NCI-H2107 treated with DMSO at 0.1 percent for 48 hours (cell line): ENCODE measurements at regions not wholly inside any gene's neighbourhood (a gene's known extent, or its start where the extent isn't known, plus 50 kb on each side); places are given as distances from the start of the nearest gene placed in this dataset.
A peak's percentile ranks its signal among the peaks of the same experiment; 100 is the strongest.
"Not testable (repeated sequence)": the region's sequence is repeated elsewhere in the genome, so short reads cannot be mapped to it uniquely, and the experiment has no call there.

Experiments
- DNase-seq: peaks from one replicate; lab custom pipeline; 2025; ENCODE audit not compliant: unreplicated experiment; lab: John Stamatoyannopoulos, UW

- DNase-seq, result no peak
Measured at GRCh38 chr4:27119239-27119638, 258.6 kb downstream of the STIM2 start.

GRCh38 chr4:27121830-27122229 lies 261.2 kb downstream of the STIM2 start:
- no peak for DNase-seq

- peak; percentile 2 for DNase-seq
Measured at GRCh38 chr4:27123123-27123768, 262.6 kb downstream of the STIM2 start.

- no peak for DNase-seq
Measured at GRCh38 chr4:27123769-27124124, 263.1 kb downstream of the STIM2 start.

- DNase-seq, result not testable (repeated sequence)
Measured at GRCh38 chr4:27126895-27127294, 266.3 kb downstream of the STIM2 start.

- DNase-seq, result no peak
Measured at GRCh38 chr4:27128443-27128842, 267.8 kb downstream of the STIM2 start.

GRCh38 chr4:27129871-27130366 lies 269.3 kb downstream of the STIM2 start:
- DNase-seq, result no peak

- no peak for DNase-seq
Measured at GRCh38 chr4:27132497-27132896, 271.9 kb downstream of the STIM2 start.

GRCh38 chr4:27140486-27140885 lies 279.8 kb downstream of the STIM2 start:
- DNase-seq, result no peak

- no peak for DNase-seq
Measured at GRCh38 chr4:27141530-27141929, 280.9 kb downstream of the STIM2 start.

- DNase-seq, result no peak
Measured at GRCh38 chr4:27142841-27143240, 282.2 kb downstream of the STIM2 start.

- DNase-seq, result no peak
Measured at GRCh38 chr4:27145597-27145996, 285.0 kb downstream of the STIM2 start.

- no peak for DNase-seq
Measured at GRCh38 chr4:27148211-27148895, 287.7 kb downstream of the STIM2 start.

- DNase-seq, result no peak
Measured at GRCh38 chr4:27149541-27150212, 289.0 kb downstream of the STIM2 start.

- no peak for DNase-seq
Measured at GRCh38 chr4:27152703-27153102, 292.1 kb downstream of the STIM2 start.

- no peak for DNase-seq
Measured at GRCh38 chr4:27154706-27155105, 294.1 kb downstream of the STIM2 start.

GRCh38 chr4:27161191-27161590 lies 300.6 kb downstream of the STIM2 start:
- DNase-seq, result no peak

- DNase-seq, result no peak
Measured at GRCh38 chr4:27168783-27169182, 308.1 kb downstream of the STIM2 start.

GRCh38 chr4:27173280-27173679 lies 312.6 kb downstream of the STIM2 start:
- DNase-seq, result no peak

- DNase-seq, result peak; percentile 28
Measured at GRCh38 chr4:27176400-27176799, 315.8 kb downstream of the STIM2 start.

GRCh38 chr4:27176881-27177280 lies 316.2 kb downstream of the STIM2 start:
- DNase-seq, result no peak

- no peak for DNase-seq
Measured at GRCh38 chr4:27178061-27178460, 317.4 kb downstream of the STIM2 start.
